T-cell (primary cell): ENCODE measurements at regions not wholly inside any gene's neighbourhood (a gene's known extent, or its start where the extent isn't known, plus 50 kb on each side); places are given as distances from the start of the nearest gene placed in this dataset.

Experiments
- ATAC-seq, 4 experiments: fragments of 200-7000 bp in 3 of 4; fragments of 150-1000 bp in 1 of 4; cut with Tn5 transposase; replicated peaks in 1 of 4; 1 replicate in 3 of 4; 2 replicates in 1 of 4; pipeline ENCODE4 v1.10.0; 2021; ENCODE audit warnings: moderate library complexity in 3 of 4, mild to moderate bottlenecking in 2 of 4, moderate number of reproducible peaks in 1 of 4
- CTCF ChIA-PET, 2 donors: fragments of 300-600 bp; sonication (Branson Sonifier 250); formaldehyde crosslinking; loops; one replicate each; lab custom pipeline; 2022; ENCODE audit warnings: antibody characterized with exemption in 2 of 2; lab: Charles Lee
- POLR2A ChIA-PET, 2 donors: fragments of 300-600 bp; sonication (Branson Sonifier 250); formaldehyde crosslinking; loops; one replicate each; lab custom pipeline; 2022; ENCODE audit warnings: antibody characterized with exemption in 2 of 2; lab: Charles Lee
- DNase-seq, 35 experiments: peaks; one replicate each; pipeline versions ENCODE4 v3.0.0 to v3.0.0-alpha.2; 2013 to 2023
- H3K27ac ChIP-seq: one replicate; pipeline ENCODE4 v1.5.1; 2013; ENCODE audit warnings: low read length
- H3K27me3 ChIP-seq, 2 experiments: replicated peaks in 1 of 2; 1 replicate in 1 of 2; 2 replicates in 1 of 2; pipeline versions ENCODE4 v1.6.1 to v1.7.0; 2013; ENCODE audit warnings: low read length in 1 of 2, mixed read lengths in 1 of 2; ENCODE audit not compliant: control insufficient read depth in 2 of 2, insufficient read depth in 2 of 2; ENCODE audit errors: extremely low read depth in 1 of 2
- H3K36me3 ChIP-seq, 2 donors: 1 replicate in 1 of 2; 2 replicates in 1 of 2; pipeline versions ENCODE4 v1.6.1 to v1.7.0; 2013; ENCODE audit warnings: low read length in 1 of 2; ENCODE audit not compliant: control insufficient read depth in 2 of 2, insufficient read depth in 1 of 2; ENCODE audit errors: extremely low read depth in 1 of 2
- H3K4me1 ChIP-seq, 2 experiments: 1 replicate in 1 of 2; 2 replicates in 1 of 2; pipeline versions ENCODE4 v1.6.1 to v1.7.0; 2013; ENCODE audit warnings: low read length in 2 of 2, mixed read lengths in 1 of 2; ENCODE audit not compliant: insufficient read depth in 2 of 2, control insufficient read depth in 1 of 2; ENCODE audit errors: extremely low read depth in 1 of 2
- H3K4me3 ChIP-seq, 2 donors: 1 replicate in 1 of 2; 2 replicates in 1 of 2; pipeline versions ENCODE4 v1.5.1 to v1.7.0; 2013; ENCODE audit warnings: mild to moderate bottlenecking in 2 of 2, low read length in 1 of 2, moderate library complexity in 1 of 2; ENCODE audit not compliant: control insufficient read depth in 1 of 2; ENCODE audit errors: extremely low read depth in 1 of 2
- H3K9me3 ChIP-seq: 2 replicates; pipeline ENCODE4 v1.7.0; 2013
- H3K27ac Mint-ChIP-seq, 2 donors: one replicate each; pipeline ENCODE4 v1.8.0; 2020 to 2021; ENCODE audit warnings: mild to moderate bottlenecking in 2 of 2, mixed read lengths in 2 of 2
- H3K27me3 Mint-ChIP-seq, 2 donors: one replicate each; pipeline ENCODE4 v1.8.0; 2021 to 2022; ENCODE audit warnings: mixed read lengths in 2 of 2
- H3K36me3 Mint-ChIP-seq: one replicate; pipeline ENCODE4 v1.8.0; 2021; ENCODE audit warnings: mixed read lengths
- H3K4me1 Mint-ChIP-seq, 3 donors: one replicate each; pipeline ENCODE4 v1.8.0; 2020 to 2022; ENCODE audit warnings: mixed read lengths in 3 of 3, mild to moderate bottlenecking in 1 of 3
- H3K4me3 Mint-ChIP-seq, 3 donors: one replicate each; pipeline ENCODE4 v1.8.0; 2020 to 2022; ENCODE audit warnings: mild to moderate bottlenecking in 3 of 3, mixed read lengths in 3 of 3, moderate library complexity in 3 of 3
- H3K9me3 Mint-ChIP-seq, 3 donors: one replicate each; pipeline ENCODE4 v1.8.0; 2020 to 2022; ENCODE audit warnings: mixed read lengths in 3 of 3
- WGBS: methylation state at CpG from one replicate; pipeline ENCODE4 v1.1.5; 2013; ENCODE audit warnings: missing lambda C conversion rate; ENCODE audit not compliant: insufficient coverage; 5-methylcytosine and 5-hydroxymethylcytosine counted together

DNA sequence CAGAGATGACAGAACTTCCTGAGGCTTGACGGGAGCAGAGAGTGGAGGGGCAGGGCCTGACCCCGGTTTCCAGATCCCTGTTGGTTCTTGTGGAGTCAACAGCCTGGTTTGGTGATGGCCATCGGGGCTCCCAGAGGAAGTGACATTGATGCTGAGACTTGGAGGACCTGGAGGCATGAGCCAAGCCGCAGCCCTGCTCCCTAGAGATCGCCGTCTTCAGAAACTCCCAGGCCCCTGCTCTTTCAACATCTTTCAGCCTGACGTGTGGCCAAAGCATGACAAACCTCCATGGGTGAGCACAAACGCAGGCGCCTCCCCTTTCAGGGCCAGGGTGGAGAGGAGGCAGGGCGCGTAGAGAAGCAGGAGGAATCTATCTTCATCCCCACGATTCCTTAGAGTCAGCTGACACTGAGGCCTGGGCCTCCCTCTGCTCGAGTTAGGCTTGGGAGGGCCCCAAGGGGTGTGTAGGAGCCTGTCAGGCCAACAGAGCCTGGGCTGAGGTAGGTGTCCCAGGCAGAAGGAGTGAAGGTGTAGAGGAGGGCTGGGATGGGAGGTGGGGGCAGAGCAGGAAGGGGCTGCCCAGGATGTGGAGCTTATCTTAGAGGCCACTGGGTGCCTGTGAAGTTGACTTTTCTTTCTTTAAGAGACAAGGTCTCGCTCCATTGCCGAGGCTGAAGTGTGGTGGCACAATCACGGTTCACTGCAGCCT, 56.1 kb upstream of the MED9 start:
- CTCF ChIA-PET, result no interaction called here
- ATAC-seq (no peak), DNase-seq (no peak)
- H3K4me1 Mint-ChIP-seq, result peaks cover 16 to 23% (median 21%) of the 10 kb centered on the region in 3 donors
- Histone ChIP-seq H3K9me3 (no peaks in the 10 kb centered on the region), H3K4me1 (peaks cover 13 to 14% of the 10 kb centered on the region in 2 experiments), H3K4me3 (no peak overlapping the region), H3K27ac (no peak overlapping the region), H3K36me3 (no peaks in the 10 kb centered on the region), H3K27me3 (peaks cover 0 to 14% of the 10 kb centered on the region in 2 experiments)
- no peaks in the 10 kb centered on the region for H3K27me3 Mint-ChIP-seq
- POLR2A ChIA-PET, result no interaction called here
- no peaks in the 10 kb centered on the region for H3K9me3 Mint-ChIP-seq
- no peaks in the 10 kb centered on the region for H3K36me3 Mint-ChIP-seq
- WGBS, result 81% methylated on average over 10 of the region's 16 CpGs
- H3K27ac Mint-ChIP-seq, result no peak overlapping the region
- no peak overlapping the region for H3K4me3 Mint-ChIP-seq

DNA sequence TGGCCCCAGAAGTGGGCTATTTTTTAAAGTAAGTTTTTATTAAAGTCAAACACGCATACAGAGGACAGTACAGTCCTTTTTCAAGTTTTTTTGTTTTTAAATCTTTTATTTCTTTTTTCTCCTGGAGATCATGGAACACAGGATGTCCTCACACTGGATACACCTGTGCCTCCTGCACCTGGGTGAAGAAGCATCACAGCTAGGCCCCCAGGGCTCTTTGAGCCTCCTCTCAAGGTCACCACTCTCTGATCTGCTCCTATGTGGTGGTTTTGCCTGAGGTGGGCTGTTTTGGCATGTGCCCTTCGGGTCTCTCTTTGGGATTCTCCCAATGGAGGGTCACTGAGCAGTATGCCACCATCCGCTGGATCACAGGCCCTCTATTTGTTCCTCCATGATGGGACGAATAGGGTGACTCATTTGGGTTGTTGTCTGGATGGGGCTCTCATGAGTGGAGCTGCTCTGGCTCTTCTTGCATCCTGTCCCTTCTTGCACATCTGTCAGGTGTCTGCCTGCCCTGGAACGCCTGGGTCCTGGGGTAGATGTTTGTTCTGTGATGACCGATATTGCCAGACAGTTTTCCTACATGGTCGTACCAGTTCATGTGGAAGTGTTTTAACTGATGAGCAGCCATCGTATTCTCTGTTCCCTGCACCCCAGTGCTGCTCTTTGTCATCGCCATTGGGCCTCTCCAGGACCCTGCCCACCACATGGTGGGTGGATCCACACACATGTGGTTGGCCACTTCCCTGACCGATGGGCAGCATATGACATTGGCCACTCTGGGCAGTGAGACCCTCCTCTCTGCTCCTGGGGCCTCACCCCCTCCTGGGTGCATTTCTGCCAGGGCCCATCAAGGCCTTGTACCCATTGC, 55.2 kb upstream of the MED9 start:
- Mint-ChIP-seq H3K27ac (no peak overlapping the region), H3K9me3 (no peaks in the 10 kb centered on the region), H3K36me3 (no peaks in the 10 kb centered on the region), H3K4me1 (peaks cover 7 to 14% (median 12%) of the 10 kb centered on the region in 3 donors), H3K4me3 (no peak overlapping the region), H3K27me3 (no peaks in the 10 kb centered on the region)
- Histone ChIP-seq H3K9me3 (no peaks in the 10 kb centered on the region), H3K36me3 (no peaks in the 10 kb centered on the region), H3K4me1 (peaks cover 5 to 6% of the 10 kb centered on the region in 2 experiments), H3K27me3 (peaks cover 0 to 14% of the 10 kb centered on the region in 2 experiments), H3K4me3 (no peak overlapping the region), H3K27ac (no peak overlapping the region)
- ChIA-PET POLR2A (no interaction called here), CTCF (no interaction called here)
- 100% methylated on average over 3 of the region's 10 CpGs for WGBS
- DNase-seq (no peak), ATAC-seq (no peak)

DNA sequence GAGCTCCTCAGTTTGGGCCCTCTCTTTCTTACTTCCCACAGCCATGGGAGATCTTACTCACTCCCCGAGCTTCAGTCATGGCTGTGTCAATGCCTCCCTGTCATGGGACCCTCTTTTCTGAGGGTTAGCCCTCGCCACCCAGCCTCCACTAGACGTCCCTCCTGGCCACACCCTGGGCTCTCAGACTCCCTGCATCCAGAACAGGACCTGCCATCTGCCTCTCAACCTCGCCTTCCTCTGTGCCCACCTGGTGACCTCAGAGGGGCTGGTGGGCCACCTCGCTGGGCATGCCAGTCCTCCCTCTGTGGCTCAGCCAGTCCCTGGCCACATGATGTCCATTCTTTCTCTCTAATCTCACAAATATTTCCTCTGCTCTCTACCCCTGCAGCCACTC, 54.6 kb upstream of the MED9 start:
- Mint-ChIP-seq H3K36me3 (no peaks in the 10 kb centered on the region), H3K9me3 (no peaks in the 10 kb centered on the region), H3K4me3 (no peak overlapping the region), H3K27me3 (no peaks in the 10 kb centered on the region), H3K27ac (no peak overlapping the region), H3K4me1 (peaks cover under 1 to 8% (median 6%) of the 10 kb centered on the region in 3 donors)
- Histone ChIP-seq H3K4me1 (peaks cover 0 to 1% of the 10 kb centered on the region in 2 experiments), H3K27ac (no peak overlapping the region), H3K36me3 (no peaks in the 10 kb centered on the region), H3K9me3 (no peaks in the 10 kb centered on the region), H3K4me3 (no peak overlapping the region), H3K27me3 (peaks cover 0 to 14% of the 10 kb centered on the region in 2 experiments)
- no peak for ATAC-seq
- WGBS, result 73% methylated on average over 5 of the region's 5 CpGs
- POLR2A ChIA-PET, result no interaction called here
- no peak for DNase-seq
- CTCF ChIA-PET, result no interaction called here

DNA sequence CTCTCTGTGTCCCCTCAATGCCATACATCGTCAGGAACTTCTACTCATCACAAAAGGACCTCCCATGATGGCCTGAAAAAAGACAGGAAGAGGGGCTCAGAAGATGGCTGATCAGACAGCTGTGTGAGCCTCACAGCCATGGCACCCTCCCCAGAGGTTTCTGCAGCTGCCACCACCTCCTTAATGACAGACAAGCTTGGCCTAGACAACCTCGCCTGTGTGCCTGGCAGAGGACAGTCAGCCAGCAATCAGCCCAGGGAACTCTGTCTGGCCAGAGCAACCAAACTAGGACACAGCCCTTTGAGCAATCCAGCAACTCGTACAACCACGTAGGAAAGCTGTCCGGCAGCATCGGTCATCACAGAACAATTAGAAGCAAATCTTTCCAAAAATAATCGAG, 54.2 kb upstream of the MED9 start:
- Mint-ChIP-seq H3K27me3 (no peaks in the 10 kb centered on the region), H3K4me1 (peaks cover 0 to 8% (median 3%) of the 10 kb centered on the region in 3 donors), H3K9me3 (no peaks in the 10 kb centered on the region), H3K36me3 (no peaks in the 10 kb centered on the region), H3K27ac (no peak overlapping the region), H3K4me3 (no peak overlapping the region)
- WGBS, result 94% methylated on average over 2 of the region's 7 CpGs
- no peaks in the 10 kb centered on the region for H3K36me3 ChIP-seq
- no peak overlapping the region for H3K27ac ChIP-seq
- no peak for DNase-seq
- H3K27me3 ChIP-seq, result peaks cover 0 to 14% of the 10 kb centered on the region in 2 experiments
- no peak overlapping the region for H3K4me3 ChIP-seq
- POLR2A ChIA-PET, result no interaction called here
- CTCF ChIA-PET, result interaction anchor here in 1 of 2 donors (0.6 kb wide), 1 partner anchor 31 kb away, joined by 6 read pairs; no protein-coding TSS in a partner anchor
- H3K4me1 ChIP-seq, result no peaks in the 10 kb centered on the region
- no peaks in the 10 kb centered on the region for H3K9me3 ChIP-seq
- ATAC-seq, result no peak

DNA sequence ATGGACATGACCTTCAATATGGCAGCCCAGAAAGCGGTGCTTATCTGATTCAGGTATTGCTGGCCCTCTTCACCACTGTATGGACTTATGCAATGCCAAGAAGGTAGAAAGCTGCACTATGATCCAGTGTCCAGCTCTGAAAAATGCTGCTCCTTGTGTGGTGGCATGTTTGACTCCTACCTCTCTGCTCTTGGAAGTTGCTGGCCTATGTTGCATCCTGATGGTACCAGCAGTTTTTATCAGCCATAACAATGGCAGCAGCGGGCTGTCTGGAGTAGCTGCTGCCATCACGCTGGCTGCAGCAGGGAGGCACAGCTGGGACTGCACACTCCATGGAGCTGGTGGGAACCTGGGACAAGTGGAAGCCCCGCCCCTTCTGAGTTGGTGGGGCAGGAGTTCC, 53.1 kb upstream of the MED9 start:
- Histone ChIP-seq H3K27ac (no peak overlapping the region), H3K36me3 (no peaks in the 10 kb centered on the region), H3K27me3 (peaks cover 0 to 14% of the 10 kb centered on the region in 2 experiments), H3K4me3 (no peak overlapping the region), H3K4me1 (no peaks in the 10 kb centered on the region), H3K9me3 (no peaks in the 10 kb centered on the region)
- CTCF ChIA-PET, result no interaction called here
- no peak for ATAC-seq
- Mint-ChIP-seq H3K36me3 (no peaks in the 10 kb centered on the region), H3K27ac (no peak overlapping the region), H3K4me1 (peaks cover 0 to 8% (median 0%) of the 10 kb centered on the region in 3 donors), H3K4me3 (no peak overlapping the region), H3K9me3 (no peaks in the 10 kb centered on the region), H3K27me3 (no peaks in the 10 kb centered on the region)
- POLR2A ChIA-PET, result no interaction called here
- DNase-seq, result no peak
- 79% methylated on average over 4 of the region's 4 CpGs for WGBS

DNA sequence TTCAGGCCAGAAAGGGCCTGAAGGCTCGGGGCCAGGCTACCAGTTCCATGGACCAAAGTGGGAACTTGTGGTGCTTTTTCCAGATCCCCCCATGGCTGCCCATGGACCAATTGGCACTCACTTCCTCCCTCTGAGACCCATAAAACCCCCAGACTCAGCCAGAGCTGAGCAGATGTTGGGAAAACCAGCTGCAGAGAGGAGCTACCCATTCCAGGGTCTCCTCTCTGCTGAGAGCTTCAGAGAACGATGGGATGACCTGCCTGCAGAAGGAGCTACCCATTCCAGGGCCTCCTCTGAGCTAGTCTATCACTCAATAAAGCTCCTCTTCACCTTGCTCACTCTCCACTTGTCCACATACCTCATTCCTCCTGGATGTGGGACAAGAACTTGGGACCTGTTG, 52.2 kb upstream of the MED9 start:
- no peaks in the 10 kb centered on the region for H3K4me1 ChIP-seq

More for the DNA sequence above, 52.2 kb upstream of the MED9 start:
- Mint-ChIP-seq H3K27me3 (no peaks in the 10 kb centered on the region), H3K9me3 (no peaks in the 10 kb centered on the region), H3K27ac (no peak overlapping the region), H3K4me3 (no peak overlapping the region), H3K36me3 (no peaks in the 10 kb centered on the region), H3K4me1 (peaks cover 0 to 8% (median 0%) of the 10 kb centered on the region in 3 donors)
- ChIA-PET POLR2A (no interaction called here), CTCF (no interaction called here)
- H3K9me3 ChIP-seq, result no peaks in the 10 kb centered on the region
- no peak overlapping the region for H3K4me3 ChIP-seq
- peaks cover 0 to 14% of the 10 kb centered on the region in 2 experiments for H3K27me3 ChIP-seq
- no peak overlapping the region for H3K27ac ChIP-seq
- ATAC-seq (no peak), DNase-seq (no peak)
- no CpG with 5 or more reads among the region's 2 CpGs for WGBS
- H3K36me3 ChIP-seq, result no peaks in the 10 kb centered on the region
